GM04503 (cell line): ENCODE measurements at regions not wholly inside any gene's neighbourhood (a gene's known extent, or its start where the extent isn't known, plus 50 kb on each side); places are given as distances from the start of the nearest gene placed in this dataset.
"Not testable (repeated sequence)": the region's sequence is repeated elsewhere in the genome, so short reads cannot be mapped to it uniquely, and the experiment has no call there.

Source experiments
- DNase-seq: peaks from one replicate; pipeline ENCODE4 v3.0.0-alpha.2; 2012; ENCODE audit warnings: low read depth

DNA sequence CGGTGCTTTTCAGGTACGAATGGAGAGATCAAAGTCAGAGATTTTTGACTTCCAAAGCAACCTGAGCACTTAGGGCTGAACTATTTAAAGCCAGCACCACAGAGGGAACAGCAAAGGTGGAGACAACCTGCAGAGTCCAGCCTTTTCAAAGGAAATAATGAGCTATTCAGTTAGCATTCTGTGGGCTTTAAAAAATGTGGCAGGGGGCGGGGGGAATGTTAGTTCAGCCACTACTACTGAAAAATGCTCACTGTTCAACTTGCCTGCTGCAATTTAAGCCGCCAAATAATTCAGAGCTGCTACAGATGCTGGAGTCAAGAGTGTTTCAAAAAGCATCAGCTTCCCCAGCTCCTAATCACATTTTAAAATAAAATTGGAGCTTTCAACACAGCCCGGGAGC, 473.3 kb upstream of the PLXNA2 start:
- no peak for DNase-seq

DNA sequence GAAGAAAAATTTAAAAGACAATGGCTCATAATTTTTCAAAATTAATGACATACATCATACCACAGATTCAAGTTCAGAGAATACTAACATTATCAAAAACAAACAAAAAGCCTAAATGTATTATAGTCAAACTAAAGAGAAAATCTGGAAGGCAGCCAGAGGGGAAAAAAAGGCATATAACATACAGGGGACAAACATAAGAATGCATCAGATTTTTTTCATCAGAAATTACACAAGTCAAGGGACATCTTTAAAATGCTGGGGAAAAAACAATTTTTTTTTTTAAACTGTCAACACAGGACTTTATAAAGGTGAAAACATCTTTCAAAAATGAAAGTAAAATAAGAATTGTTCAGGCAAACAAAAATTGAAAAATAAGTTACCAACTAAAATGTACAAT, 478.4 kb upstream of the PLXNA2 start:
- DNase-seq, result no peak

DNA sequence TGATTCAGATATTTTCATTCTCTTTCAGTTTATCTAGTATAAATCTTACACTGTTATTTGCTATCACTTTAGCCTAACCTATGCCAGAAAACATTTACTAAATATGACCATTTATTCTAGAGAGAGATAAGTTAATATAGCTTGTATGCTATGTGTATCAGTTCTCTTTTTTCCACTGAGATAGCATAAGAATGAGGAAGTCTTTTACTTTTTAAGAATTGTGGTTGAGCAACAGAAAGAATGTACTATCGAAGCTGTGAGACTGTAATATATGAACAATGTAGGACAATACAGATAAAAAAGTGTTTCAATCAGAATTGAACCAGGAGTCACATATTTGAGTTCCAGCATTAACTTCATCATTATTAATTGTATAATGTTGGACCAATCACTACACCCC, 479.9 kb upstream of the PLXNA2 start:
- DNase-seq, result no peak

DNA sequence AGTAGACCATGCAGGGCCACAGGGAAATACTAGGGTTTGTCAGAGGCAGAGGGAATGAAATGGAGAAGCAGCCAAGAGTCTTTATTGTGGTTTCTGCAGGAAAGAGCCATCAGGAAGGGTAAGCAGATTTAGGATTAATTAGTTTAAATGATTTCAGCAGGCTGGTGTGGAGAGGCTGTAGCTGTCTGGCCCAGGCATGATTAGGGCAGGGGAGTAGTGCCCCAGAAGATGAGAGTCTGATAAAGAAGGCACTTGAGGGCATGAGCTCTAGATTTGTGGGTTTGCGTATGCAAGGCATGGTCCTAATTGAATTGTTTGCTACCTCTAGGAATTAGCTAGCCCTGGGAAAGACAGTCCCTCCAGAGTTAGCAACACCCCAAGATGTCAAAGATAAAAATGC, 484.6 kb upstream of the PLXNA2 start:
- DNase-seq, result no peak

DNA sequence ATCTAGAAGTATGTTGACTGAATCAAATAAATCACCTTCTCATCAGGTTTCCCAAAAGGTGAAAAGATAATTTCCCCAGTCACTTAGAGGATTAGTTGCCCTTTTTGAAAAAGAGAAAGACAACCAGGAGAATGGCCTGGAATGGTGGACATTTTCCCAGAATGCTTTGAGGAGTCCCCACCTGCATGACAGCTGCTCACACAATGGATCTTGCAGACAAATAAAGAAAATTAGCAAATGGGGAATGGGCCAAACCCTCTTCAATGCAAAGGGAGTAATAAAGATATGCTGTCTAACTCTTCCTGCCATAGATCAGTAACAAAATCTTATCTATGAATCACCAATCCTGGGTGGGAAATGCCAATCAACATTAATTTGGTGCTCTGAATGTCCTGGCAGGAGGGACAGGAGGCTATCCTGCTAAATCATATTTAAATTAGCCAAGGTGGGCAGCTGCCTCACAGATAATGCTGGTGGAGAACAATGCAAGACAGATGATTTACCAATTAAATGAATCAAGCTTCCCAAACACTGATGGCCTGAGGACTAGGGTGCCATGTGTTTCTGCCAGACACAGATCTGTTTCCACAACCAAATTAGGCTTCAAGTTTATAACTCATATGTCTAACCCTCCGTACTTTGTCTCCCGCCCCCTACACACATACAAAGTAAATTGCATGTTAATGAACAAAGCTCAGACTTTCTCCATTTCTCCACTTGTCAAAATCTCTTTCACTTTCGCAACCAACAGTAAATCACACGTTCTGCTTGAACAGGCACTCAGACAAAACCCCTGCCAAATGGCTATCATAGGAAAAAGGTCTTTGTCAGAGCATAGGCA, 488.0 kb upstream of the PLXNA2 start:
- no peak for DNase-seq

DNA sequence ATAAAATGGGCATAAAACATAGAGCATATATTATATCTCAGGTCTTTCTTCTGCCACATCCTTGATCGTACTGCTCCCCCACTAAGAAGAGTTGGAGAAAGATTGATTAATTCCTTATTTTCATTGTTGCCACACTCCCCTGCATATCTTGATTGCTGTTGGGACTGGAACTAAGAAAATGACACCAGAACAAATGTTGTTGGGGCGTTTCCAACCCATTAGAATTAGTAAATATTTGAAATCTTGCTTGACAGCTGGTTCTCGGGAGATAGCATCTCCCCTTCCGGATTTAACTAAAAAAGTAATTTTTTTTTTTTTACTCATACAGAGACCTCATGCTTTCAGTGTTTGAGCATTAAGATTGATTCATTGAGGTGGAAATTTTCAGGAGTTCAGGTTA, 493.0 kb upstream of the PLXNA2 start:
- no peak for DNase-seq

DNA sequence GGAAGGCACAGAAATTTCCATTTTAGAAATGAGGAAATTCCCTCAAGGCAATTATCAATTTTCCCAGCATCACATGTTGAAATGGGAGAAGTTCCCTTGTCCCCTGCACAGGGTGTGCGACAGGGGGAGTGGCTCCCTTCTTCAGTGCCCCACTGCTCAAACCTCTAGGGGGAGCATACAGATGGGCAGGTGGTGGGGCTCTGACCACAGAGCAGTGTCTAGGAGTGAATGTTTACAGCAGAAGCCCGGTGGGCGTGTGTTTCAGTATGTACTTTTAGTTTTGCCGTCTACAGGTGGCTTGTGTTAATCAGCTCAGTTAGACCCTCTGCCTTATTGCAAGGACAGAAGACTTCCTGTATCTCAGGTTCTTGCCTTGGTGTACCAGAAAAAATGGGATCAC, 493.7 kb upstream of the PLXNA2 start:
- no peak for DNase-seq

DNA sequence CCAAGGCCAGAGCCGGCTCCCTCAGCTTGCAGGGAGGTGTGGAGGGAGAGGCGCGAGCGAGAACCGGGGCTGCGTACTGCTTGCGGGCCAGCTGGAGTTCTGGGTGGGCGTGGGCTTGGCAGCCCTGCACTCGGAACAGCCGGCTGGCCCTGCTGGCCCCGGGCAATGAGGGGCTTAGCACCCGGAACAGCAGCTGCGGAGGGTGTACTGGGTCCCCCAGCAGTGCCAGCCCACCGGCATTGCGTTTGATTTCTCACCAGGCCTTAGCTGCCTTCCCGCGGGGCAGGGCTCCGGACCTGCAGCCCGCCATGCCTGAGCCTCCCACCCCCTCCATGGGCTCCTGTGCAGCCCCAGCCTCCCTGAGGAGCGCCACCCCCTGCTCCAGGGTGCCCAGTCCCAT, 495.5 kb upstream of the PLXNA2 start:
- DNase-seq, result not testable (repeated sequence)

DNA sequence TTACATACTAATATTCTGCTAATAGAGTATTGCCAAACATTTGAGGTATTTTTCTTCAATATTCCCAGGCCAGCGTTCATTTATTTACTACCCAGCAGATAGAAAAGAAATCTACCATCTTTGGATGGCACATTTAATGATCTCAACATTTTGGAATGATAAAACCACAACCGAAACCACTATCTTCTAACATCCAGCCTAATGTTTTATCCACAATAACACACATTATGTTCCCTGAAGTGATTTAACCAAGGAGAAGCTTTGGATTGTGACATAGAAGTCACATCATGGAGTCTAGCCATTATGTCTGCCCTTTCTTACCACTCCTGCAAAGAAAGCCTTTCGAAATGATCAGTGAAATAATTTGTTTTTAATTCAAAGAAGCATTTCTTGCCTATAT, 497.1 kb upstream of the PLXNA2 start:
- no peak for DNase-seq

DNA sequence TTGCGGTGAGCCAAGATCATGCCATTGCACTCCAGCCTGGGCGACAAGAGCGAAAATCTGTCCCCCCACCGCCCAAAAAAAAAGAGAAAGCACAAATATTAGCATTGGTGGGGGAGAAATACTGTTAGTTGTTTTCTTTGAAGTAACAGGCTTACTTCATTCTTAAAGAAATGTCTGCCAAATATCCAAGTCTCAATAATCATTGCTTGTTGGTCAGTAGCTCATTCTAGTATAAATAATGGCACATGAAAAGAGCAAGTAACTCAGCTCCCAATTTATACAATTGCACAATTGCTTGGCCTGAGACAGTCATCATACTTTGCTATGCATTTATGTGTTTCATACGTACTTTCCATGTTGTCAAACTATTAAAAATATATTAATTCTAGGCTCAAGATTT, 499.2 kb upstream of the PLXNA2 start:
- no peak for DNase-seq

DNA sequence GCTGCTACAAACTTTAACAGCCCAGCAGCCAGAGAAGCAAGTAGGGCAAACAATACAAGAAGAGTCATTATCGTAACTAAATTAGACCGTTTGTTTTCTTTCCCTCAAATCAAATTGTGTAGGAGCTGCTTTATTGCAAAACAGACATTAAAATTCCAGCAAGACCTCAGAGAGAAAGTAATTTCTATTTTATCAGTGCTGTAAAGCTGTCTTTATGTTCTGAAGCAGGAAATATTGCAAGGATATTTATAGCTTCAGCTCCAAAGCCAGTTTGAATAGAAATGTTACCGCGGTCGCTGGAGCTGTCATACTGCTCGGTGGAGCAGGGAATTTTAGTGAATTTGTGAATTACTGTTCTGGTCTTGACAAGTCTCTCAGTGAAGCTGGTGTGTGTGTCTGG, 503.8 kb upstream of the PLXNA2 start:
- DNase-seq, result no peak

DNA sequence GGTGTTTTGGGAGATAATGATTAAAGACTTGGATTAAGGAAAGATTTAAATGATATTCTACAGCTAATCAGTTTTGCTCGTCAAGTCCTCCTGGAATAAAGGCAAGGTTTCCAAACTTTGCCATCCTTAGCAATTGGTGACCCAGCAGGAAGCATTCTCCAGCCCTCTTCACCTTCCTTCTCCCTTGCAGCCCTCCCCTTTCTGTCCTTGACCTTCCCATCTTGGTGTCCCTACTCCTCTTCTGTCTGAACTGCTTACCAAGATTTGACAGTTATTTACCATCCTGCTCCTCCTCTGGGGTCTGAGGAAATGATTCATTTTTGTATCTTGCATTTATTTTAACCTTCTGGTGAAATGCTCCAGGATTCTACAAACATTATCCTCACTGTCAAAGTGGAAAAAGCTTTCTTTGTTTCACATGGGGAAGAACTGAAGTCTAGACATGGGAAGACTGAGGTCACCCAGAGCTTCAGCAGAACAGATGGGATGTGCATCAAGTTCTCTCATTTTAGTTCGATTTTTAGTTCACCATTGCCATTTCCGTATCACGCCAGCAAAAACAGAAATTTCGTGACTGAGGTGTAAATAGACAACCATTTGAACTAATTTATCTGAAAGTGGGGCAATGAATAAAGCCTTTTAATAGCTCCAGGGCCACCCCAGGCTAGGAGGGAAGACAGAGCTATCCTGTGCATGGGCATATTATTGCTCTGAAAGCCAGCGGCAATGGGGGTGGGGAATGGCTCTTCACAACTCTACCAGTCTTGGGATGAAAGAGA, 504.4 kb upstream of the PLXNA2 start:
- DNase-seq, result no peak

DNA sequence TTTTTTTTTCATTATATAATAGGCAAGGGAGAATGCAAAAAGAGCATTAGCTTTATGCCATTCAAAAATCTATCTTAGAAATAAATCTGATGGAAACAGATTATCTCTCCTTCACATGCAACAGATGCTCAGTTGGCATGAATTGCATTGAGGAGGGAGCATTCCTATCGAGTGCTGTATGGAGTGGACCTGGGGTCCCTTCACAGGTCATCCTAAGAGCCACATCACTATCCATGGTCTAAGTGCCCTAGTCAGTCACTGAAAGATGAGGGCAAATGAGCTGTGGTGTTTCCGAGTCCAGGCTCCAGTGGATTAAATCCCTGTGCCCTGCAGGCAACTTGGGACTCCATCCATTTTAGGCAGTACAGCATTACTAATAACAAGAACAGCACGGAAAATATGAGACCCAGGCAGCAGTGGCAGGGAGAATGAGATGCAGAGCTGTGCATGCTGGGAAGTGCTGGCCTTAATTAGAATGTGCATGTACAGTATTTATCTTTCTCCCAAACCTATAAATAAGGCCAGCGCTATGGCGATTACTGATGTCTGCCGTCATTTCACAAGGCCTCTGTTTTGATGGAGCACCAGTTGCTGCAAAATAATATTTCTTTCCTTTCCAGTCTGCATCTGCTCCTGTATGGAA, 512.3 kb upstream of the PLXNA2 start:
- no peak for DNase-seq

DNA sequence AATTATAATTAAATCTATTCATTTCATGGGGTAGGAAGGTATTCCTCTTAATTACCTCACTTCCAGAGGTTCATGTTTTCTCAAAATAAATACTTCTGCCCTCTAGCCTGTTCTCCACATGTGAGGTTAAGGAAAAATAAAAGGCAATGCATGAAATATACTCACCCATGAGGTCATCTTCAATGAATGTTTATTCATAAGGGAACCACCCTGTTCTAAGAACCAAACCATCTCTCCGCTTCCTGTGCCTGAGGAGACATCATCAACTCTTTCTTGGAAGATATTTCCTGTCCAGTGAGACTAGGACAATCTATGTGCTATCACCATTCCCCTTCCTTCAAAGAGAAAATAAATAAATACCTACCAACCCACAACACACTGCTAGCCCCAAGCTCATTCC, 513.7 kb upstream of the PLXNA2 start:
- no peak for DNase-seq

DNA sequence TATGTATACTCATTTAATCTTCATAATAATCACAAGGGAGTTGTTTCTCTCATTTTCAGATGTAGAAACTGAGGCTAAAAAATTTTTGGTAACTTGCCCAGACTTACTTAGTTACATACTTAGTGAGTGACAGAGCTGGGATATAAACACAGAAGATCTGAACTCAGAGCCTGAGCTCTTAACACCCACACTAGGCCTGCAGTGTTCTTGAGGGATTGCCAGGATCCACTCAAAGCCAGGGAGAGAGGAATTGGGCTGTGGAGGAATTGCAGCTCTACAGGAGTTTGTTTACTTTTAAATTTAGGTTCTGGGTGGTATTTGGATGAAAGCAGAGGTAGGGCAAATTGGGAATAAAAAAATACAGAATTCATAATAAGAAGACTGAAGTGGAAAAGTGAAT, 515.1 kb upstream of the PLXNA2 start:
- DNase-seq, result no peak

DNA sequence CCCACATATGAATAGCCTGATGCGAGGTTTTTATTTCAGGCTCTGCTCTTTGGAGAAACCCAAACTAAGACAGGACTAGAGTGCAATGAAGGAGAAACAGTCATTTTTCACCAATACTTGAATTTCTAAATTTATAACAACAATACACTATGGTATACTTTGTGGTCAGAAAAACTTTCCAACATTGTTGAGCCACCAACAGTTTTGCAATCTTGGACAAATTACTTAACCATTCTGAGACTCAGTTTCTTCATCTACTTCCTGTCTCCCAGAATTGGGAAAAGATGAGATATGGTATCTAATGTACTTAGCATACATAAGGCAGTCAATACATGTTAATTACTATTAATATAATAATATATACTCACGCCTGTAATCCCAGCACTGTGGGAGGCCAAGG, 519.8 kb upstream of the PLXNA2 start:
- DNase-seq, result no peak

DNA sequence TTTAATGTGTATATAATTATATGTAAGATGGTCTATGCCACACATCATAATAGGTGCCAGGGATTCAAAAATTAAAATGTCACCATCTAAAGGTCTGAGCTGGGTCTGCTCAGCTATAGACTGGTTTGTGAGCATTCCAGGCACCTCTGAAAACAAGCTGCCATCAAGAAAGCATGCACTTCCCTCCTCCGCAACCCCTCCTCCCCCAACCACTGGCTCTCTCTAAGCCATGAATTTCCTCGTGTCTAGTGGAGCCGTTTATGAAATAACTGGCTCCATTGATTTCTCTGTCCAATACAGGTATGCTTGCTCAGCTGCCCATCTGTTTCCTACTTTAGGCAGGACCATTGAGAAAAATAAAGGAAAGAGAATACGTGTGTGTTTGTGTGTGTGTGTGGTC, 522.6 kb upstream of the PLXNA2 start:
- DNase-seq, result no peak

DNA sequence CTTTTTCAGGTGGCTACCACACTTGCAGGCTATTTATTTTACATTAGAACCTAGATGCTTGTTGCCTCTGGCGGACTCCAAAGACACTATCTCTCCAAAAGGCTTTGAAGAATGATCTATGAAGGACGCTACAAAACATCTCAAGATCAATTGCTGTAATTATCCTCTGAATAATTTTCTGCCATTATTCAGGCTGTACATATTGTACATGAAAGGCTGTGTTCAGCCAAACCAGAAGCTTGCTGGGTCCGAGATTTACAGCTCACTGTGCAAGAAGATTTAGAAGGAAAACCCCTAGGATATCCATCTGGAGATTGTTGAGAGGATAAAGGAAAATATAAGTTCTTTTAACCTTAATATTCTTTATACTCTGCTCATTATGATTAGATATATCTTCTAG, 523.6 kb upstream of the PLXNA2 start:
- DNase-seq, result no peak

DNA sequence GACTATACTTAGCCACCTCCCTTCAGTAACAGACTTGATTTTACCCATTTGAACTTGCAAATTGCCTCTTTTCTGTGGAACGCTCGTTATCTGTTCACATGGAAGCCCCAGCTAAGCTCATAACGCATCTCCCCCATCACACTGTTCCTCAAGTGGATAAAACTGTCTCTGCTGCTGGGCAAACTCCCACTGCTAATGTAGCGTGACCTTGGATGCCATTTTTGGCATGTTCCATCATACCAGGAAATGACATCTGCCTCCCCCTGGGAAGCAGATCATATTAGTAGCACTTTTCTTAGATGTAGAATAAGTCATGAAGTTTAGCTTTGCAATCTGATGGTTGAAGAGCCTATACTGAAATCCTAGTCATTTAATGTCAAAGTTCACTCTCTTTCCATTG, 528.7 kb upstream of the PLXNA2 start:
- no peak for DNase-seq

DNA sequence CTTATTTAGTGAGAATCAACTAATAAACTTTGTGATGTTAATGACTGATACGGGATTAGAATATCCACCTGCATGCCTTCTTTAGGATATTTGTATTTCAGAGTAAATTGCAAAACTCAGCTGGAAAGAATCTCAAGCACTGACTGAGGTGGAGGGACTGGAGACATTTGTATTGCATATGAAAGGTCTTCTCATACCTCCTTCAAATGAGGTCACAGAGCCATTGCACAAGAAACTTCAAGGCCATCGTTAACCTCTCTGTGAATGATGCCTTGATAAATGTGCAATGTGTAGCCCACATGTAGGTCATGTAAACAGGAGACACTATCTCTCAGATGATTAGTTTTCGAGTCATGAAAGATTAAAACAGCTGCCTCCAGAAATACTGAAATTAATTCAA, 531.7 kb upstream of the PLXNA2 start:
- DNase-seq, result no peak

DNA sequence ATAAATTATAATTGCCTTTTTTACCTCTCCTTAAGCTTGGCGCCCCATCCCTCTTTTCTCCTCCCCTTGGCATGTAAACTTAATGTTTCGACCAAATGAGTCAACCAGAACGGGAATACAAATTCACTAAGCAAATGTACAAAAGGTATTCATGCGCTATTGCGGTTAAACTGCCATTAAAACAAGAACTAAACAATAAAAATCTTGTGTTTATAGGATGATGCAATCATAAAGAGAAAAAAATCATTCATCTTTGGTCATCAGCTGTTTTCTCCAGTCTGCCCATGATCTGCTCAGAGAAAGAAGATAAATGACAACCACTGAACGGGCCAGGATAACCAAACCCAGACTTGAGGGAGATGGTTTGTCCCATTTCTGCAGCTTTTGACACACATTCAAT, 534.2 kb upstream of the PLXNA2 start:
- DNase-seq, result no peak

DNA sequence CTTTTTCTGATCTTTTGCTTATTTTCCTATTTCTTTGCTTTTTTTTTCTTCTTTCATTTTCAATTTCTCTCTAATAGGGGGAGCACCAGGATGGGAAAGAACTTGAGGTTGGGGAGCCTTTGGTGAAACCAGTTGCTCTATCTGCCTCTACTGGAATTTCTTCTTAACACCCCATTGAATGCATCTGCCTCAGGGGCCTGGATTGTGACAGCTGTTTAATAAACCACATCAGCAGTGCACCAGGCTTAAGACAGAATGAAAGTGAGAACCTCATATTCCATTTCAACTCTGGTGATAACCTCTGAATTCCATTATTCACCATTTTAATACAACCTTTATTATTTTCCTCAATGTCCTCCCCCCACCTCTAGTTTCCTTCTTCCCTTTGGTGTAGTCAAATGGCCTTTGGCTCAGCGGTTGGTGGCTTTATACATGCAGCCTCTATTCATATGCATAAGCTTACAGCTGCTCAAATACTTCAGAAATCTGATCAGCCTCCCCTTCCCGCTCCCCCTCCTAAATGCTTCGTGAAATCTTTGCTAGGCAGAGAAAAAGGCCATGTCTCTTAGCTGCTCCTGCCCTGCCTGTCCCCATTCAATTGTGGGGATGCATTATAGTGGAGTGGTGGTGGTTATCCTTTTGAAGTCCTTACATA, 537.3 kb upstream of the PLXNA2 start:
- no peak for DNase-seq

DNA sequence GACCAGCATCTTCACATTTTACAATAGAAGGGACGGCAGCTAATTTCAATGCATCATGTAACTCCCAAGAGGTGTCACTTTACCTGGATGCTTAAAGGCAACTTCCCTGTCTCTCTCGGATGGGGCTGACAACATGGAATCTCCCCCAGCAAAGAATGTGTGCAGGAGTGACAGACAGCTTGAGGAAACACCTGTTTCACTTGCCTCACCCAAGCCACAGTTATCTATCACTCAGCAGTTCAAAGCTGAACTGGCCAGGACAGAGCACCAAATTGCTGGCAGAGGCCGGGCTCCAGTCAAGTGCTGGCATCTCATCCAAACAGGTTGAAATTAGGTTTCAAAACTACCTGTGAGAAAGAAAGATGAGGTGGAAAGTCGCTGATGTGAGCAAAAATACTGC, 538.0 kb upstream of the PLXNA2 start:
- DNase-seq, result no peak
